NB4 (cell line): ENCODE measurements at regions not wholly inside any gene's neighbourhood (a gene's known extent, or its start where the extent isn't known, plus 50 kb on each side); places are given as distances from the start of the nearest gene placed in this dataset.

Experiments used
- POLR2A ChIP-seq: IDR thresholded peaks from 2 replicates; pipeline ENCODE4 v1.6.1; 2011; ENCODE audit warnings: mild to moderate bottlenecking; ENCODE audit not compliant: insufficient read length; ENCODE audit errors: extremely low read depth
- TF ChIP-seq, protein P1 (sequence below): IDR thresholded peaks from one replicate; pipeline ENCODE4 v1.5.1; 2012; ENCODE audit warnings: low read depth, low read length

DNA sequence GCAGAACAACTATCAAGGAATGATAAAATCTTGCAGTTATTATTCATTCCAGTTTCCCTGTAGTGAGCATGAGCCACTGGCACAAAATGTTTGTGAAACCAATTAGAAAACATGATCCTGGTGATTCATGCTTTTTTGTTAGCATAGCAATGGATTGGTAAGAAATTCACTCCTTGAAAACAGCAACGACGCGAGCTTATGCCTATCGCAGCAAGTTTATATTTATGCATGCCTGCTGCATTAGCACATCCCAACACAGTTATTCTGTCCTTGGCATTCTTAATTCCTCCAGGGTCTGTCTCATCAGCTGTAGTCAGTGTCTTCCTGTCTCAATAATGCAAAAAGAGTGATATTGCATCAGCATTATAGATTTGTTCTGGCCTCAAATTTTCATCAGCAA, 975.9 kb downstream of the STIM2 start:
- TF ChIP-seq, protein P1, sequence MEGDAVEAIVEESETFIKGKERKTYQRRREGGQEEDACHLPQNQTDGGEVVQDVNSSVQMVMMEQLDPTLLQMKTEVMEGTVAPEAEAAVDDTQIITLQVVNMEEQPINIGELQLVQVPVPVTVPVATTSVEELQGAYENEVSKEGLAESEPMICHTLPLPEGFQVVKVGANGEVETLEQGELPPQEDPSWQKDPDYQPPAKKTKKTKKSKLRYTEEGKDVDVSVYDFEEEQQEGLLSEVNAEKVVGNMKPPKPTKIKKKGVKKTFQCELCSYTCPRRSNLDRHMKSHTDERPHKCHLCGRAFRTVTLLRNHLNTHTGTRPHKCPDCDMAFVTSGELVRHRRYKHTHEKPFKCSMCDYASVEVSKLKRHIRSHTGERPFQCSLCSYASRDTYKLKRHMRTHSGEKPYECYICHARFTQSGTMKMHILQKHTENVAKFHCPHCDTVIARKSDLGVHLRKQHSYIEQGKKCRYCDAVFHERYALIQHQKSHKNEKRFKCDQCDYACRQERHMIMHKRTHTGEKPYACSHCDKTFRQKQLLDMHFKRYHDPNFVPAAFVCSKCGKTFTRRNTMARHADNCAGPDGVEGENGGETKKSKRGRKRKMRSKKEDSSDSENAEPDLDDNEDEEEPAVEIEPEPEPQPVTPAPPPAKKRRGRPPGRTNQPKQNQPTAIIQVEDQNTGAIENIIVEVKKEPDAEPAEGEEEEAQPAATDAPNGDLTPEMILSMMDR: no peak
- TF ChIP-seq POLR2A: no peak
